HCT116 (cell line): ENCODE measurements at regions not wholly inside any gene's neighbourhood (a gene's known extent, or its start where the extent isn't known, plus 50 kb on each side); places are given as distances from the start of the nearest gene placed in this dataset.

Source experiments
- EZH2 ChIP-seq: fragments of 200-600 bp; sonication (generic); IDR thresholded peaks from 2 replicates; pipeline ENCODE4 v1.6.1; 2017; ENCODE audit warnings: antibody characterized with exemption, mixed run types
- EZH2phosphoT487 ChIP-seq: fragments of 200-600 bp; IDR thresholded peaks from 2 replicates; pipeline ENCODE4 v1.6.1; 2018; ENCODE audit warnings: antibody characterized with exemption, borderline replicate concordance
- POLR2A ChIP-seq: IDR thresholded peaks from 2 replicates; pipeline ENCODE4 v1.7.0; 2011; ENCODE audit warnings: borderline replicate concordance; ENCODE audit not compliant: insufficient read depth, insufficient read length; ENCODE audit errors: extremely low read depth
- POLR2AphosphoS5 ChIP-seq: IDR thresholded peaks from 2 replicates; pipeline ENCODE4 v1.6.1; 2011; ENCODE audit warnings: mild to moderate bottlenecking, low read depth, low read length, moderate library complexity
- ZBTB33 ChIP-seq: IDR thresholded peaks from 2 replicates; pipeline ENCODE4 v1.6.1; 2011; ENCODE audit warnings: mild to moderate bottlenecking, low read length, moderate library complexity; ENCODE audit not compliant: insufficient replicate concordance; ENCODE audit errors: extremely low read depth
- ZFX ChIP-seq: fragments of 450-650 bp; IDR thresholded peaks from 2 replicates; pipeline ENCODE4 v1.6.1; 2017
- TF ChIP-seq, protein P1 (sequence below), 3 experiments: fragments of 200-600 bp in 1 of 3; sonication (generic) in 1 of 3; IDR thresholded peaks in 2 of 3; conservative IDR thresholded peaks in 1 of 3; 2 replicates each; pipeline ENCODE4 v1.5.1; 2012 to 2017; ENCODE audit warnings: low read depth in 2 of 3, low read length in 2 of 3, antibody characterized with exemption in 1 of 3, borderline replicate concordance in 1 of 3, control low read depth in 1 of 3, mild to moderate bottlenecking in 1 of 3, mixed read lengths in 1 of 3, mixed run types in 1 of 3, moderate library complexity in 1 of 3; ENCODE audit not compliant: insufficient read depth in 1 of 3

- TF ChIP-seq, protein P1, sequence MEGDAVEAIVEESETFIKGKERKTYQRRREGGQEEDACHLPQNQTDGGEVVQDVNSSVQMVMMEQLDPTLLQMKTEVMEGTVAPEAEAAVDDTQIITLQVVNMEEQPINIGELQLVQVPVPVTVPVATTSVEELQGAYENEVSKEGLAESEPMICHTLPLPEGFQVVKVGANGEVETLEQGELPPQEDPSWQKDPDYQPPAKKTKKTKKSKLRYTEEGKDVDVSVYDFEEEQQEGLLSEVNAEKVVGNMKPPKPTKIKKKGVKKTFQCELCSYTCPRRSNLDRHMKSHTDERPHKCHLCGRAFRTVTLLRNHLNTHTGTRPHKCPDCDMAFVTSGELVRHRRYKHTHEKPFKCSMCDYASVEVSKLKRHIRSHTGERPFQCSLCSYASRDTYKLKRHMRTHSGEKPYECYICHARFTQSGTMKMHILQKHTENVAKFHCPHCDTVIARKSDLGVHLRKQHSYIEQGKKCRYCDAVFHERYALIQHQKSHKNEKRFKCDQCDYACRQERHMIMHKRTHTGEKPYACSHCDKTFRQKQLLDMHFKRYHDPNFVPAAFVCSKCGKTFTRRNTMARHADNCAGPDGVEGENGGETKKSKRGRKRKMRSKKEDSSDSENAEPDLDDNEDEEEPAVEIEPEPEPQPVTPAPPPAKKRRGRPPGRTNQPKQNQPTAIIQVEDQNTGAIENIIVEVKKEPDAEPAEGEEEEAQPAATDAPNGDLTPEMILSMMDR (IDR thresholded peaks at IDR 0.05 in 2 of 3, conservative IDR thresholded peaks at IDR 0.05 in 1 of 3; ENCODE audit: borderline replicate concordance in 1 of 3, insufficient read depth in 1 of 3, low read depth in 2 of 3, low read length in 2 of 3) = no peak
- TF ChIP-seq POLR2A (no peak), EZH2 (no peak), ZBTB33 (no peak), EZH2phosphoT487 (no peak), ZFX (no peak), POLR2AphosphoS5 (no peak)
These were observed 258.9 kb upstream of the TLE4 start for GRCh38 chr9:79312686-79313421.
